H9 (cell line): ENCODE measurements at regions not wholly inside any gene's neighbourhood (a gene's known extent, or its start where the extent isn't known, plus 50 kb on each side); places are given as distances from the start of the nearest gene placed in this dataset.

ENCODE experiments used
- DNase-seq: peaks from one replicate; pipeline ENCODE4 v3.0.0-alpha.2; 2017
- H2AFZ ChIP-seq: one replicate; pipeline ENCODE4 v1.6.1; 2013; ENCODE audit warnings: mild to moderate bottlenecking, low read length, control low read depth, moderate library complexity
- H2AK5ac ChIP-seq: 2 replicates; pipeline ENCODE4 v1.6.1; 2013; ENCODE audit warnings: low read length, control low read depth, mixed read lengths; ENCODE audit not compliant: insufficient read length
- H2BK120ac ChIP-seq: one replicate; pipeline ENCODE4 v1.6.1; 2013; ENCODE audit warnings: low read depth, mild to moderate bottlenecking, low read length, control low read depth, inconsistent platforms; ENCODE audit not compliant: poor library complexity, severe bottlenecking
- H2BK12ac ChIP-seq: 2 replicates; pipeline ENCODE4 v1.6.1; 2013; ENCODE audit warnings: low read length, control low read depth, mixed read lengths, low read depth; ENCODE audit not compliant: insufficient read length
- H2BK15ac ChIP-seq: 2 replicates; pipeline ENCODE4 v1.6.1; 2013; ENCODE audit warnings: low read depth, low read length, control low read depth
- H2BK20ac ChIP-seq: one replicate; pipeline ENCODE4 v1.6.1; 2013; ENCODE audit warnings: low read depth, mild to moderate bottlenecking, low read length, control low read depth, inconsistent platforms; ENCODE audit not compliant: poor library complexity, severe bottlenecking
- H2BK5ac ChIP-seq: 2 replicates; pipeline ENCODE4 v1.6.1; 2013; ENCODE audit warnings: low read length, control low read depth, mixed read lengths; ENCODE audit not compliant: insufficient read length
- H3K14ac ChIP-seq: 2 replicates; pipeline ENCODE4 v1.6.1; 2013; ENCODE audit warnings: low read length, control low read depth; ENCODE audit not compliant: insufficient read depth
- H3K18ac ChIP-seq: 2 replicates; pipeline ENCODE4 v1.6.1; 2013; ENCODE audit warnings: low read depth, mild to moderate bottlenecking, mixed read lengths, low read length, control low read depth; ENCODE audit not compliant: insufficient read length
- H3K23ac ChIP-seq: 2 replicates; pipeline ENCODE4 v1.6.1; 2013; ENCODE audit warnings: low read length, control low read depth, mixed read lengths, low read depth; ENCODE audit not compliant: insufficient read length
- H3K23me2 ChIP-seq: 2 replicates; pipeline ENCODE4 v1.6.1; 2013; ENCODE audit warnings: low read depth, mild to moderate bottlenecking, mixed read lengths, low read length, control low read depth; ENCODE audit not compliant: insufficient read length, poor library complexity, severe bottlenecking
- H3K27ac ChIP-seq: 2 replicates; pipeline ENCODE4 v1.5.1; 2013; ENCODE audit warnings: low read length, control low read depth, mixed read lengths, low read depth; ENCODE audit not compliant: insufficient read length
- H3K27me3 ChIP-seq: 2 replicates; pipeline ENCODE4 v1.6.1; 2013; ENCODE audit warnings: low read length, control low read depth, inconsistent platforms; ENCODE audit not compliant: insufficient read depth
- H3K4ac ChIP-seq: 2 replicates; pipeline ENCODE4 v1.6.1; 2013; ENCODE audit warnings: low read depth, mild to moderate bottlenecking, control low read depth, inconsistent platforms, low read length, moderate library complexity
- H3K4me1 ChIP-seq: 2 replicates; pipeline ENCODE4 v1.6.1; 2013; ENCODE audit warnings: low read length, control low read depth, inconsistent platforms; ENCODE audit not compliant: insufficient read depth
- H3K4me2 ChIP-seq: 2 replicates; pipeline ENCODE4 v1.6.1; 2013; ENCODE audit warnings: low read length, control low read depth, mixed read lengths; ENCODE audit not compliant: insufficient read length, insufficient read depth
- H3K56ac ChIP-seq: 2 replicates; pipeline ENCODE4 v1.6.1; 2013; ENCODE audit warnings: low read depth, mild to moderate bottlenecking, mixed read lengths, low read length, control low read depth; ENCODE audit not compliant: insufficient read length
- H3K79me1 ChIP-seq: 2 replicates; pipeline ENCODE4 v1.6.1; 2013; ENCODE audit warnings: low read depth, mild to moderate bottlenecking, moderate library complexity, low read length, control low read depth, inconsistent platforms; ENCODE audit not compliant: insufficient read depth, poor library complexity, severe bottlenecking
- H3K79me2 ChIP-seq: 2 replicates; pipeline ENCODE4 v1.6.1; 2013; ENCODE audit warnings: low read length, control low read depth, inconsistent platforms; ENCODE audit not compliant: insufficient read depth
- H3K9ac ChIP-seq: 2 replicates; pipeline ENCODE4 v1.6.1; 2013; ENCODE audit warnings: low read length, control low read depth, mixed read lengths; ENCODE audit not compliant: insufficient read length; ENCODE audit errors: extremely low read depth
- H3K9me3 ChIP-seq: one replicate; pipeline ENCODE4 v1.6.1; 2013; ENCODE audit warnings: low read depth, low read length, inconsistent platforms; ENCODE audit not compliant: control insufficient read depth
- H3T11ph ChIP-seq: one replicate; pipeline ENCODE4 v1.6.1; 2013; ENCODE audit warnings: mild to moderate bottlenecking, low read length, control low read depth, inconsistent platforms
- H4K20me1 ChIP-seq: one replicate; pipeline ENCODE4 v1.6.1; 2013; ENCODE audit not compliant: control insufficient read depth, insufficient read length, insufficient read depth
- H4K5ac ChIP-seq: 2 replicates; pipeline ENCODE4 v1.6.1; 2013; ENCODE audit warnings: low read depth, mild to moderate bottlenecking, mixed read lengths, low read length, control low read depth; ENCODE audit not compliant: insufficient read length
- H4K8ac ChIP-seq: replicated peaks from 2 replicates; pipeline ENCODE4 v1.6.1; 2013; ENCODE audit warnings: low read length, control low read depth, mixed read lengths, low read depth; ENCODE audit not compliant: insufficient read length
- H4K91ac ChIP-seq: 2 replicates; pipeline ENCODE4 v1.6.1; 2013; ENCODE audit warnings: low read depth, mild to moderate bottlenecking, moderate library complexity, mixed read lengths, low read length, control low read depth; ENCODE audit not compliant: insufficient read length
- H3K27ac Mint-ChIP-seq, 3 experiments: 2 replicates in 2 of 3; 3 replicates in 1 of 3; pipeline ENCODE4 v1.8.0; 2020 to 2021; ENCODE audit warnings: mixed read lengths in 3 of 3, mild to moderate bottlenecking in 1 of 3, moderate library complexity in 1 of 3
- H3K27me3 Mint-ChIP-seq: 2 replicates; pipeline ENCODE4 v1.8.0; 2021; ENCODE audit warnings: low read depth, mild to moderate bottlenecking, moderate library complexity, mixed read lengths
- H3K36me3 Mint-ChIP-seq, 3 experiments: 2 replicates in 2 of 3; 3 replicates in 1 of 3; pipeline ENCODE4 v1.8.0; 2020 to 2021; ENCODE audit warnings: low read depth in 3 of 3, mixed read lengths in 3 of 3; ENCODE audit not compliant: insufficient read depth in 1 of 3
- H3K4me1 Mint-ChIP-seq, 2 experiments: 2 replicates each; pipeline ENCODE4 v1.8.0; 2020; ENCODE audit warnings: mixed read lengths in 2 of 2
- H3K4me3 Mint-ChIP-seq, 2 experiments: 2 replicates in 1 of 2; 3 replicates in 1 of 2; pipeline ENCODE4 v1.8.0; 2020 to 2021; ENCODE audit warnings: mild to moderate bottlenecking in 2 of 2, mixed read lengths in 2 of 2, moderate library complexity in 1 of 2
- H3K9me3 Mint-ChIP-seq, 2 experiments: 2 replicates in 1 of 2; 3 replicates in 1 of 2; pipeline ENCODE4 v1.8.0; 2020; ENCODE audit warnings: mild to moderate bottlenecking in 2 of 2, mixed read lengths in 2 of 2, moderate library complexity in 1 of 2
- CTCF ChIP-seq: fragments of 200-600 bp; sonication (generic); conservative IDR thresholded peaks from 3 replicates; pipeline ENCODE4 v1.8.0; 2021; ENCODE audit warnings: antibody characterized with exemption, mild to moderate bottlenecking
- WGBS: extraction: QIAGEN DNeasy Blood & Tissue Kit; methylation state at CpG from one replicate; pipeline ENCODE4 v1.1.7; 2013; ENCODE audit warnings: missing lambda C conversion rate, low lambda C conversion rate, mixed read lengths; ENCODE audit not compliant: insufficient read length; ENCODE audit errors: extremely low coverage; 5-methylcytosine and 5-hydroxymethylcytosine counted together

- Mint-ChIP-seq H3K36me3 (no peaks in the 10 kb centered on the region; a peak in 1 of 7 replicates), H3K4me1 (peaks cover 3 to 7% of the 10 kb centered on the region in 2 experiments; a peak in 3 of 4 replicates), H3K4me3 (no peak overlapping the region), H3K27ac (no peak overlapping the region), H3K9me3 (no peaks in the 10 kb centered on the region), H3K27me3 (no peaks in the 10 kb centered on the region)
- H2AK5ac ChIP-seq: no peak overlapping the region
- no peak overlapping the region for H2BK5ac ChIP-seq
- no peak overlapping the region for H3T11ph ChIP-seq
- H3K14ac ChIP-seq: no peak overlapping the region
- WGBS: no CpG with 5 or more reads among the region's 2 CpGs
- no peaks in the 10 kb centered on the region for H3K79me2 ChIP-seq
- TF ChIP-seq CTCF: no peak
- no peaks in the 10 kb centered on the region for H3K9me3 ChIP-seq
- H3K4me2 ChIP-seq: no peak overlapping the region
- H4K20me1 ChIP-seq: no peaks in the 10 kb centered on the region
- no peak overlapping the region for H2BK15ac ChIP-seq
- no peak overlapping the region for H3K9ac ChIP-seq
- DNase-seq: no peak
- no peak overlapping the region for H4K8ac ChIP-seq
- no peaks in the 10 kb centered on the region for H3K23me2 ChIP-seq
- no peaks in the 10 kb centered on the region for H3K79me1 ChIP-seq
- H4K91ac ChIP-seq: no peak overlapping the region
- H3K18ac ChIP-seq: no peak overlapping the region
- no peak overlapping the region for H3K56ac ChIP-seq
- H3K27ac ChIP-seq: no peak overlapping the region
- no peak overlapping the region for H2BK120ac ChIP-seq
- no peak overlapping the region for H2BK12ac ChIP-seq
- no peaks in the 10 kb centered on the region for H3K27me3 ChIP-seq
- H3K4me1 ChIP-seq: no peaks in the 10 kb centered on the region
- H3K4ac ChIP-seq: no peak overlapping the region
- no peak overlapping the region for H3K23ac ChIP-seq
- no peak overlapping the region for H4K5ac ChIP-seq
- H2BK20ac ChIP-seq: no peak overlapping the region
- no peak overlapping the region for H2AFZ ChIP-seq
Measured at GRCh38 chr6:54050750-54051149, 60.5 kb upstream of the MLIP start.
